HFF-Myc (cell line): ENCODE measurements at regions not wholly inside any gene's neighbourhood (a gene's known extent, or its start where the extent isn't known, plus 50 kb on each side); places are given as distances from the start of the nearest gene placed in this dataset.

Source experiments
- DNase-seq: peaks from one replicate; pipeline ENCODE4 v3.0.0-alpha.2; 2011; ENCODE audit warnings: low read depth; ENCODE audit errors: extremely low read depth
- H3K4me3 ChIP-seq: replicated peaks from 2 replicates; pipeline ENCODE4 v1.5.1; 2011; ENCODE audit warnings: low read depth, mild to moderate bottlenecking, control low read depth, low read length
- CTCF ChIP-seq: IDR thresholded peaks from 2 replicates; pipeline ENCODE4 v1.5.1; 2012; ENCODE audit warnings: mild to moderate bottlenecking, low read depth, low read length, control low read depth; ENCODE audit errors: missing control alignments

- TF ChIP-seq CTCF: no peak
- DNase-seq: no peak
- no peak overlapping the region for H3K4me3 ChIP-seq
Measured at GRCh38 chr13:40387775-40388174, 278.7 kb downstream of the FOXO1 start.

GRCh38 chr13:40388617-40389016 is 277.8 kb downstream of the FOXO1 start:
- TF ChIP-seq CTCF: no peak
- no peak overlapping the region for H3K4me3 ChIP-seq
- DNase-seq: peak; percentile 47

GRCh38 chr13:40389081-40389641 is 277.3 kb downstream of the FOXO1 start:
- DNase-seq: no peak
- no peak for TF ChIP-seq CTCF
- H3K4me3 ChIP-seq: no peak overlapping the region

- DNase-seq: no peak
- no peak overlapping the region for H3K4me3 ChIP-seq
- no peak for TF ChIP-seq CTCF
Measured at GRCh38 chr13:40390401-40390916, 276.0 kb downstream of the FOXO1 start.

GRCh38 chr13:40391788-40392187 is 274.7 kb downstream of the FOXO1 start:
- no peak overlapping the region for H3K4me3 ChIP-seq
- DNase-seq: no peak
- no peak for TF ChIP-seq CTCF

- TF ChIP-seq CTCF: no peak
- no peak for DNase-seq
- H3K4me3 ChIP-seq: no peak overlapping the region
Measured at GRCh38 chr13:40394304-40394985, 272.0 kb downstream of the FOXO1 start.
